A673 (cell line): ENCODE measurements at regions not wholly inside any gene's neighbourhood (a gene's known extent, or its start where the extent isn't known, plus 50 kb on each side); places are given as distances from the start of the nearest gene placed in this dataset.

Experiments used
- CTCF ChIP-seq: fragments of 300-800, 200-600 bp; sonication (generic); conservative IDR thresholded peaks from 2 replicates; pipeline ENCODE4 v1.5.1; 2017; ENCODE audit warnings: low read depth, mild to moderate bottlenecking, antibody characterized with exemption, low read length, moderate library complexity, mixed read lengths
- EZH2 ChIP-seq: fragments of 200-600 bp; sonication (generic); IDR thresholded peaks from 2 replicates; pipeline ENCODE4 v1.6.1; 2017; ENCODE audit warnings: borderline replicate concordance, low read depth, mild to moderate bottlenecking, mixed read lengths, antibody characterized with exemption, low read length; ENCODE audit not compliant: poor library complexity, severe bottlenecking

GRCh38 chr3:146770881-146771280, 165.7 kb upstream of the PLSCR5 start:
- TF ChIP-seq CTCF (no peak), EZH2 (no peak)
